ENCODE measurements at regions not wholly inside any gene's neighbourhood (a gene's known extent, or its start where the extent isn't known, plus 50 kb on each side); places are given as distances from the start of the nearest gene placed in this dataset.

GRCh38 chr14:38880643-38881524, 222.2 kb downstream of the SEC23A start (continued):
- TF ChIP-seq ZBTB20 (CRISPR knock-in tag; IDR thresholded peaks at IDR 0.05; ENCODE audit: borderline replicate concordance, low read depth), result no peak
- TF ChIP-seq ZBTB3 (CRISPR knock-in tag; IDR thresholded peaks at IDR 0.05; ENCODE audit: borderline replicate concordance, low read depth), result no peak
- no peak for TF ChIP-seq MATR3 (CRISPR knock-in tag; IDR thresholded peaks at IDR 0.05)
- 0 out of 2 replicates have a peak, but pooled peaks have one; percentile 33 for TF ChIP-seq ZMYM4 (CRISPR knock-in tag; IDR thresholded peaks at IDR 0.05)
- no peak for TF ChIP-seq THYN1 (CRISPR knock-in tag; IDR thresholded peaks at IDR 0.05; ENCODE audit: borderline replicate concordance, low read depth)
- TF ChIP-seq CBX2 (IDR thresholded peaks at IDR 0.05; ENCODE audit: low read depth, low read length), result no peak
- no peak for TF ChIP-seq CBX2 (CRISPR knock-in tag; IDR thresholded peaks at IDR 0.05; ENCODE audit: low read depth)
- no peak for TF ChIP-seq THAP11 (CRISPR knock-in tag; IDR thresholded peaks at IDR 0.05)
- no peak; the same call in 1 of the 2 replicates for TF ChIP-seq ZNF234 (CRISPR knock-in tag; conservative IDR thresholded peaks at IDR 0.05)
- no peak for TF ChIP-seq KLF12 (CRISPR knock-in tag; IDR thresholded peaks at IDR 0.05; ENCODE audit: borderline replicate concordance)
- no peak for TF ChIP-seq AGO1 (IDR thresholded peaks at IDR 0.05; ENCODE audit: low read depth, low read length, poor library complexity, severe bottlenecking)
- TF ChIP-seq ZNF333 (CRISPR knock-in tag; IDR thresholded peaks at IDR 0.05; ENCODE audit: borderline replicate concordance), result no peak
- TF ChIP-seq, protein P1, sequence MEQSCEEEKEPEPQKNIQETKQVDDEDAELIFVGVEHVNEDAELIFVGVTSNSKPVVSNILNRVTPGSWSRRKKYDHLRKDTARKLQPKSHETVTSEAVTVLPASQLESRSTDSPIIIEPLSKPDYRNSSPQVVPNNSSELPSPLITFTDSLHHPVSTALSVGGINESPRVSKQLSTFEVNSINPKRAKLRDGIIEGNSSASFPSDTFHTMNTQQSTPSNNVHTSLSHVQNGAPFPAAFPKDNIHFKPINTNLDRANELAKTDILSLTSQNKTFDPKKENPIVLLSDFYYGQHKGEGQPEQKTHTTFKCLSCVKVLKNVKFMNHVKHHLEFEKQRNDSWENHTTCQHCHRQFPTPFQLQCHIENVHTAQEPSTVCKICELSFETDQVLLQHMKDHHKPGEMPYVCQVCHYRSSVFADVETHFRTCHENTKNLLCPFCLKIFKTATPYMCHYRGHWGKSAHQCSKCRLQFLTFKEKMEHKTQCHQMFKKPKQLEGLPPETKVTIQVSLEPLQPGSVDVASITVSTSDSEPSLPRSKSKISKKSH (CRISPR knock-in tag; IDR thresholded peaks at IDR 0.05; ENCODE audit: borderline replicate concordance), result no peak
- TF ChIP-seq, protein P2, sequence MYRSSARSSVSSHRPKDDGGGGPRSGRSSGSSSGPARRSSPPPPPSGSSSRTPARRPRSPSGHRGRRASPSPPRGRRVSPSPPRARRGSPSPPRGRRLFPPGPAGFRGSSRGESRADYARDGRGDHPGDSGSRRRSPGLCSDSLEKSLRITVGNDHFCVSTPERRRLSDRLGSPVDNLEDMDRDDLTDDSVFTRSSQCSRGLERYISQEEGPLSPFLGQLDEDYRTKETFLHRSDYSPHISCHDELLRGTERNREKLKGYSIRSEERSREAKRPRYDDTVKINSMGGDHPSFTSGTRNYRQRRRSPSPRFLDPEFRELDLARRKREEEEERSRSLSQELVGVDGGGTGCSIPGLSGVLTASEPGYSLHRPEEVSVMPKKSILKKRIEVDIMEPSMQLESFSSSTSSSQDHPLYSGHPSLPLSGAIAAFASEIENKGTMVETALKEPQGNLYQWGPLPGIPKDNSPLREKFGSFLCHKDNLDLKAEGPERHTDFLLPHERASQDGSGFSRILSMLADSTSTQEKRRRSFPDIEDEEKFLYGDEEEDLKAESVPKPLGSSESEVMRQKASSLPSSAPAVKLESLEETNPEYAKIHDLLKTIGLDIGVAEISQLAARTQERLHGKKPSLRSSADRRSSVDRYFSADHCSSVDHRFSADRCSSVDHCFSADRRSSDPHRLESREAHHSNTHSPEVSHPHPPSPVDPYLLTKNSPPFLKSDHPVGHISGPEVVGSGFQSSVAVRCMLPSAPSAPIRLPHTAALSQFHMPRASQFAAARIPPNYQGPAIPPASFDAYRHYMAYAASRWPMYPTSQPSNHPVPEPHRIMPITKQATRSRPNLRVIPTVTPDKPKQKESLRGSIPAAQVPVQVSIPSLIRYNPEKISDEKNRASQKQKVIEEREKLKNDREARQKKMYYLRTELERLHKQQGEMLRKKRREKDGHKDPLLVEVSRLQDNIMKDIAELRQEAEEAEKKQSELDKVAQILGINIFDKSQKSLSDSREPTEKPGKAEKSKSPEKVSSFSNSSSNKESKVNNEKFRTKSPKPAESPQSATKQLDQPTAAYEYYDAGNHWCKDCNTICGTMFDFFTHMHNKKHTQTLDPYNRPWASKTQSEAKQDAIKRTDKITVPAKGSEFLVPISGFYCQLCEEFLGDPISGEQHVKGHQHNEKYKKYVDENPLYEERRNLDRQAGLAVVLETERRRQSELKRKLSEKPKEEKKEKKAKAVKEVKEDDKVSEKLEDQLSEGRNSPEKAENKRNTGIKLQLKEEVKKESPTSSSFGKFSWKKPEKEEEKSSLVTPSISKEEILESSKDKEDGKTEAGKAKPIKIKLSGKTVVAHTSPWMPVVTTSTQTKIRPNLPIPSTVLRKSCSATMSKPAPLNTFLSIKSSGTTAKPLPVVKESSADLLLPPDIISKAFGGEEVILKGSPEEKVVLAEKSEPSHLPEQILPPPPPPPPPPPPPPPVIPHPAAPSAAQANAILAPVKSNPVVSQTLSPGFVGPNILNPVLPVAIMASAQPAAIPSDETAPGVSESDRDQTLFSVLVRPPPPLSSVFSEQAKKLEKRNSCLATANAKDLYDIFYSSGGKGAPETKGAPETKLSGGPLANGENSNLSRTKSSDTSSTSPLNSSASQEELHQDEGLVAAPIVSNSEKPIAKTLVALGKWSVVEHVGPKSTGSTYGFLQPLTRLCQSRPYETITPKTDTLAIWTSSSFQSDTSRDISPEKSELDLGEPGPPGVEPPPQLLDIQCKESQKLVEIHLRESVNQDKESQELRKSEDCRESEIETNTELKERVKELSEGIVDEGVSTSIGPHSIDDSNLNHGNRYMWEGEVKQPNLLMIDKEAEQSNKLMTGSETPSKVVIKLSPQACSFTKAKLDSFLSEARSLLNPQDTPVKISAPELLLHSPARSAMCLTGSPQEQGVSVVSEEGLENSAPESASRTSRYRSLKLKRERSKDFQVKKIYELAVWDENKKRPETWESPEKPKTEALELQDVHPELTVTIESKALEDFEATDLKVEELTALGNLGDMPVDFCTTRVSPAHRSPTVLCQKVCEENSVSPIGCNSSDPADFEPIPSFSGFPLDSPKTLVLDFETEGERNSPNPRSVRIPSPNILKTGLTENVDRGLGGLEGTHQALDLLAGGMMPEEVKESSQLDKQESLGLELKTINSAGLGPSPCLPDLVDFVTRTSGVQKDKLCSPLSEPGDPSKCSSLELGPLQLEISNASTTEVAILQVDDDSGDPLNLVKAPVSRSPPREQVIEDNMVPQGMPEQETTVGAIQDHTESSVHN (CRISPR knock-in tag; IDR thresholded peaks at IDR 0.05), result no peak
- TF ChIP-seq ZNF850 (CRISPR knock-in tag; conservative IDR thresholded peaks at IDR 0.05), result no peak
- TF ChIP-seq, protein P3, sequence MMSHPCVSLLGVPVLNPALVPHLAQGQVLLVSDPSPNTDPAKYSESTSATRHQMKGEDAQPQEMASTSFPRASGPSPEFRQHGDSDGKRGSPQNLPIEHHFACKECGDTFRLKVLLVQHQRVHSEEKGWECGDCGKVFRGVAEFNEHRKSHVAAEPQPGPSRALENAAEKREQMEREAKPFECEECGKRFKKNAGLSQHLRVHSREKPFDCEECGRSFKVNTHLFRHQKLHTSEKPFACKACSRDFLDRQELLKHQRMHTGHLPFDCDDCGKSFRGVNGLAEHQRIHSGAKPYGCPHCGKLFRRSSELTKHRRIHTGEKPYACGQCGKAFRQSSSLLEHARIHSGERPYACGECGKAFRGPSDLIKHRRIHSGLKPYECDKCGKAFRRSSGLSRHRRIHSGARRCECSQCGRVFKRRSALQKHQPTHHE (CRISPR knock-in tag; IDR thresholded peaks at IDR 0.05; ENCODE audit: borderline replicate concordance), result no peak
- TF ChIP-seq ZFP37 (CRISPR knock-in tag; IDR thresholded peaks at IDR 0.05; ENCODE audit: borderline replicate concordance), result no peak

All from HepG2 (cell line).